SK-N-SH (cell line): ENCODE measurements at regions not wholly inside any gene's neighbourhood (a gene's known extent, or its start where the extent isn't known, plus 50 kb on each side); places are given as distances from the start of the nearest gene placed in this dataset.

Source experiments
- CTCF ChIP-seq: fragments of 200-600 bp; sonication (generic); IDR thresholded peaks from 2 replicates; pipeline ENCODE4 v1.6.1; 2017; ENCODE audit warnings: antibody characterized with exemption, mild to moderate bottlenecking, moderate library complexity
- EP300 ChIP-seq, 2 experiments: IDR thresholded peaks; 2 replicates each; pipeline versions ENCODE4 v1.4.0 to v1.6.1; 2012; ENCODE audit warnings: borderline replicate concordance in 1 of 2, low read depth in 1 of 2, low read length in 1 of 2
- RAD21 ChIP-seq: IDR thresholded peaks from 2 replicates; pipeline ENCODE4 v1.6.1; 2012; ENCODE audit warnings: mild to moderate bottlenecking, low read length
- RFX5 ChIP-seq: IDR thresholded peaks from 2 replicates; pipeline ENCODE4 v1.6.1; 2012; ENCODE audit warnings: mild to moderate bottlenecking, improper control_type of control experiment, low read length
- TF ChIP-seq, protein P1 (sequence below): IDR thresholded peaks from 2 replicates; pipeline ENCODE4 v1.6.1; 2012; ENCODE audit warnings: mild to moderate bottlenecking, low read depth, low read length, moderate library complexity
- TF ChIP-seq, protein P2 (sequence below): fragments of 150-350 bp; IDR thresholded peaks from 2 replicates; pipeline ENCODE4 v1.6.1; 2016; ENCODE audit warnings: mild to moderate bottlenecking, low read depth, low read length

GRCh38 chr7:125661677-125662076 is 732.1 kb upstream of the POT1 start:
- TF ChIP-seq, protein P1, sequence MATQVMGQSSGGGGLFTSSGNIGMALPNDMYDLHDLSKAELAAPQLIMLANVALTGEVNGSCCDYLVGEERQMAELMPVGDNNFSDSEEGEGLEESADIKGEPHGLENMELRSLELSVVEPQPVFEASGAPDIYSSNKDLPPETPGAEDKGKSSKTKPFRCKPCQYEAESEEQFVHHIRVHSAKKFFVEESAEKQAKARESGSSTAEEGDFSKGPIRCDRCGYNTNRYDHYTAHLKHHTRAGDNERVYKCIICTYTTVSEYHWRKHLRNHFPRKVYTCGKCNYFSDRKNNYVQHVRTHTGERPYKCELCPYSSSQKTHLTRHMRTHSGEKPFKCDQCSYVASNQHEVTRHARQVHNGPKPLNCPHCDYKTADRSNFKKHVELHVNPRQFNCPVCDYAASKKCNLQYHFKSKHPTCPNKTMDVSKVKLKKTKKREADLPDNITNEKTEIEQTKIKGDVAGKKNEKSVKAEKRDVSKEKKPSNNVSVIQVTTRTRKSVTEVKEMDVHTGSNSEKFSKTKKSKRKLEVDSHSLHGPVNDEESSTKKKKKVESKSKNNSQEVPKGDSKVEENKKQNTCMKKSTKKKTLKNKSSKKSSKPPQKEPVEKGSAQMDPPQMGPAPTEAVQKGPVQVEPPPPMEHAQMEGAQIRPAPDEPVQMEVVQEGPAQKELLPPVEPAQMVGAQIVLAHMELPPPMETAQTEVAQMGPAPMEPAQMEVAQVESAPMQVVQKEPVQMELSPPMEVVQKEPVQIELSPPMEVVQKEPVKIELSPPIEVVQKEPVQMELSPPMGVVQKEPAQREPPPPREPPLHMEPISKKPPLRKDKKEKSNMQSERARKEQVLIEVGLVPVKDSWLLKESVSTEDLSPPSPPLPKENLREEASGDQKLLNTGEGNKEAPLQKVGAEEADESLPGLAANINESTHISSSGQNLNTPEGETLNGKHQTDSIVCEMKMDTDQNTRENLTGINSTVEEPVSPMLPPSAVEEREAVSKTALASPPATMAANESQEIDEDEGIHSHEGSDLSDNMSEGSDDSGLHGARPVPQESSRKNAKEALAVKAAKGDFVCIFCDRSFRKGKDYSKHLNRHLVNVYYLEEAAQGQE: no peak
- TF ChIP-seq CTCF: no peak
- no peak for TF ChIP-seq EP300 (IDR thresholded peaks at IDR 0.05; ENCODE audit: borderline replicate concordance in 1 of 2, low read depth in 1 of 2, low read length in 1 of 2)
- TF ChIP-seq RFX5: no peak
- TF ChIP-seq, protein P2, sequence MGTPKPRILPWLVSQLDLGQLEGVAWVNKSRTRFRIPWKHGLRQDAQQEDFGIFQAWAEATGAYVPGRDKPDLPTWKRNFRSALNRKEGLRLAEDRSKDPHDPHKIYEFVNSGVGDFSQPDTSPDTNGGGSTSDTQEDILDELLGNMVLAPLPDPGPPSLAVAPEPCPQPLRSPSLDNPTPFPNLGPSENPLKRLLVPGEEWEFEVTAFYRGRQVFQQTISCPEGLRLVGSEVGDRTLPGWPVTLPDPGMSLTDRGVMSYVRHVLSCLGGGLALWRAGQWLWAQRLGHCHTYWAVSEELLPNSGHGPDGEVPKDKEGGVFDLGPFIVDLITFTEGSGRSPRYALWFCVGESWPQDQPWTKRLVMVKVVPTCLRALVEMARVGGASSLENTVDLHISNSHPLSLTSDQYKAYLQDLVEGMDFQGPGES: no peak
- no peak for TF ChIP-seq RAD21
